Fibroblast of skin of right quadriceps (primary cell): ENCODE measurements at regions not wholly inside any gene's neighbourhood (a gene's known extent, or its start where the extent isn't known, plus 50 kb on each side); places are given as distances from the start of the nearest gene placed in this dataset.

Source experiments
- DNase-seq: peaks from one replicate; pipeline ENCODE4 v3.0.0-alpha.2; 2013

GRCh38 chr16:6165330-6165979 lies 1067.9 kb upstream of the EEF2KMT start:
- DNase-seq = no peak

GRCh38 chr16:6160871-6161270 lies 1063.3 kb upstream of the EEF2KMT start:
- no peak for DNase-seq

- no peak for DNase-seq
Observed at GRCh38 chr16:6160303-6160702, 1062.7 kb upstream of the EEF2KMT start.

- no peak for DNase-seq
Observed at GRCh38 chr16:6157806-6158205, 1060.2 kb upstream of the EEF2KMT start.

GRCh38 chr16:6155271-6155670 lies 1057.7 kb upstream of the EEF2KMT start:
- DNase-seq = no peak

GRCh38 chr16:6153901-6154300 lies 1056.3 kb upstream of the EEF2KMT start:
- DNase-seq = no peak

- DNase-seq = no peak
Observed at GRCh38 chr16:6149031-6149430, 1051.4 kb upstream of the EEF2KMT start.

GRCh38 chr16:6148361-6148760 lies 1050.8 kb upstream of the EEF2KMT start:
- no peak for DNase-seq

GRCh38 chr16:6146874-6147425 lies 1049.4 kb upstream of the EEF2KMT start:
- DNase-seq = no peak

- DNase-seq = no peak
Observed at GRCh38 chr16:6146356-6146755, 1048.8 kb upstream of the EEF2KMT start.

- DNase-seq = no peak
Observed at GRCh38 chr16:6144463-6144862, 1046.9 kb upstream of the EEF2KMT start.

GRCh38 chr16:6143020-6143419 lies 1045.4 kb upstream of the EEF2KMT start:
- no peak for DNase-seq

- DNase-seq = no peak
Observed at GRCh38 chr16:6133009-6133557, 1035.5 kb upstream of the EEF2KMT start.

GRCh38 chr16:6132121-6132520 lies 1034.5 kb upstream of the EEF2KMT start:
- no peak for DNase-seq

GRCh38 chr16:6131526-6132050 lies 1034.0 kb upstream of the EEF2KMT start:
- DNase-seq = peak; percentile 8

- DNase-seq = peak; percentile 42
Observed at GRCh38 chr16:6125483-6126259, 1028.1 kb upstream of the EEF2KMT start.

GRCh38 chr16:6124136-6124535 lies 1026.5 kb upstream of the EEF2KMT start:
- DNase-seq = no peak

- no peak for DNase-seq
Observed at GRCh38 chr16:6122401-6122800, 1024.8 kb upstream of the EEF2KMT start.

- DNase-seq = no peak
Observed at GRCh38 chr16:6114691-6115090, 1017.1 kb upstream of the EEF2KMT start.

- no peak for DNase-seq
Observed at GRCh38 chr16:6113749-6114148, 1016.2 kb upstream of the EEF2KMT start.

GRCh38 chr16:6112700-6113099 lies 1015.1 kb upstream of the EEF2KMT start:
- no peak for DNase-seq

GRCh38 chr16:6111390-6111789 lies 1013.8 kb upstream of the EEF2KMT start:
- peak; percentile 33 for DNase-seq

- DNase-seq = no peak
Observed at GRCh38 chr16:6110346-6110745, 1012.8 kb upstream of the EEF2KMT start.

- no peak for DNase-seq
Observed at GRCh38 chr16:6106061-6106460, 1008.5 kb upstream of the EEF2KMT start.
